ENCODE measurements at regions not wholly inside any gene's neighbourhood (a gene's known extent, or its start where the extent isn't known, plus 50 kb on each side); places are given as distances from the start of the nearest gene placed in this dataset.

DNA sequence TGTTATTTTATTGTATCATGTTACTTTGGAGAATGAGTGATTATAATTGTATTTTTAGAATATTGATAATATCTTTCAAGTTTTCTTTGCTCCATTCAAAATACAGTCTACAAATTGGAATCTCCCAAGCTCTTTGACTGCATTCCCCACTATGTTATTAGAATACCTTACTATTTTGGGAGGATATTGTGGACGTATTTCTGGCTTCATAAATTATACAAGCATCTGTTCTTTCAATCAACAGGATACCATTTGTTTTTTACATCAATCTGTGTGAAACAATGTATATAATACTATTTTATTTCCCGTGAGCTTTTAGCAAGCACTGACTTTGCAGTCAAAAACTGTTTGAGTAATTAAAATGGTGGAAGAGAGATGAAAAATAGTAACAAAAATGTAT is 226.5 kb downstream of the PTPRC start:
- no peak for DNase-seq

DNA sequence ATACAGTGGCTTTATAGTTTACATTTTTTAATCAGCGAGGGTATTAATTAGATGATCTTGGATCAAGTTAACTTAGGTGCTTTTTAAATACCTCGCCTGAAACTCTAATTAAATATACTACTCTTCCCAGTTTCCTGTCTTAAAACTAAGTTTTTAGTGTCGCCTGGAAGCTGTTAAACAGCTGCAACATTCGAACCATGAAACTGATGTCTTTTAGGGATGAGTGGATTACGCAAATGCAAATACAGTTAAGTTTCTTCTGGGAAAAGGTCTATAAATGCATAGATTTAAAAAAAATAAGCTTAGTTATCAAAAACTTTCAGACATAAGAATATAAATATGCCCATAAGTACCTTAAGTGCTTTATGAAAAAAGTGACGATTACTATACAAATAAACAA is 228.3 kb downstream of the PTPRC start:
- no peak for DNase-seq

DNA sequence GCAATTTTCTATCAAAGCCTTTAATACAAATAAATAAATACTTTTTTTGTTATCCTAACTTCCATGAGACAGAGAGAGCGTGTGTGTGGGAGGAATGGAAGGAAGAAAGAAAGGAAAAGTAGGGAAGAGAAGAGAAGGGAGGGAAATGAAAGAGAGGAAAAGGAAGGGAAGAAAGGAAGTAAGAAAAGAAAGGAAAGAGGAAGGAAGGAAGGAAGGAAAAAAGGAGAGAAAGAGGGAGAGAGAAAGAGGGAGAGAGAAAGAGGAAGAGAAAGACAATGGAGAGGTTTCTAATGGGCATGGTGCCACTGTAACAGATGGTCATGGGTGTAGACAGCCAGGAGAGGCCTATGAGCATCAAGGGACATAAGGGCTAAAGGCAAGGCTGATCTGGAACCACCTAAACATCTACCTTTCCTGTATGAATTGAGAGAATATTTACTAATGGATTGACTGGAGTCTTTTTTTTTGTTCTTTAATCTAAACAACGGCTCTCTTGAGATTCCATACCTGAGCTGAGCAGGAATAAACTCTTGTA is 234.9 kb downstream of the PTPRC start:
- no peak for DNase-seq

DNA sequence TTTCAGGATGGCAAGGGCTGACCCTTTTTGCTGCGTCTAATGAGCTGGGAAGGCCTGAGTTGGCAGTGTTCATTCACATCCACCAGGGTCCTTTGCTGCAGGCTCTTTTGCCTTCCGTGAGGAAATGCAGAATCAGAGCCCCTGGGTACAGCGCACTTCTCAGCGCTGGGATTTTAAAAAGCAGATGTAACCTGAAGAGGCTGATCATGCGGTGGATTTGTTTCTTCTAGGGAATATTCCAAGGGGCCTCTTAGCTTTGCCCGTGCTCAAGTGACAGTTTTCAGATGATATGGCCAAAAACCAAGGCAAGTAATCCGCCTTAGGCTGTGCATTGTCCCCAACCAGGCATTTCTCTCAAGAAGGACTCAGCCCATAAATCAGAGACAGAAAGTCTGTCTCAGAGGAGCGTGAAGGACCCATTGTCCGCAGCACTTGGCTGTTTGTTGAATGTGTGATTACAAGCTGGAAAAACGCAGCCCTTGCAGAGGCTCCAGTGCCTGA is 237.6 kb downstream of the PTPRC start:
- no peak for DNase-seq

DNA sequence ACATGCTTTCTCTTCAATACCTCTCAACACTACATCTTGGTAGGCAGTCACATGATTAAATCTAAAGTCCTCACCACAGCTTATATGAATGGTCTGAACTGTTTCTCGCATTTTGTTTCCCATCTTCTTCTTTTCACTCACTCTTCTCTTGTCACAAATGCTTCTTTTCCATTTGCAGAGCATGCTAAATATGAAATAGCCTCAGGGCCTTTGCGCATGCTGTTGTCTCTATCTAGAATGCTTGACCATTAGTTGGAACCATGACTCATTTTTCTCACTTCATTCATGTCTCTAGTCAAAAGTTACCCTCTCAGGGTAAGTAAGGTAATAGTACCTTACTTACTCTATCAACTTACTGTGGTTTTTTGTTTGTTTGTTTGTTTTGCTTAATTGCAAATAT is 239.7 kb downstream of the PTPRC start:
- no peak for DNase-seq

- no peak for DNase-seq
These were observed 241.0 kb downstream of the PTPRC start for GRCh38 chr1:198879711-198880306.

- DNase-seq = no peak
These were observed 241.6 kb downstream of the PTPRC start for GRCh38 chr1:198880397-198880796.

GRCh38 chr1:198880818-198881597 is 242.2 kb downstream of the PTPRC start:
- DNase-seq = peak; percentile 89 to 95

DNA sequence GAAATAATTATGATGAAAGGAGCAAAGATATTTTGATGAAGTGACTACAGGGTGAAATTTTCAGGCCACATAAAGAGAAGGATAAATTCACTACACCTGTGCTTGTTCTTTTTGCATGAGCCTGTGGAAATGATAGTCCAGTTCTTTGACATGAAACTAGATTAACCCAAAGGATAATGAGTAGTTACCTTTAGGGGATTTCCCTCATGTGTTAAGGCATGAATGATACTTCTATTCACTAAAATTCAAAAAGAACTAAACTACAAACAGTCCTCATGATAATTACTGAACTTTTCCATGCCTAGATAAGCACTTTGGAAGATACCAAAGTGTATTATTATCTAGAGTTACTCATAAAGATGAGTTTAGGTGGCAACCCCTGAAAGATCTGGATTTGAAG is 244.3 kb downstream of the PTPRC start:
- no peak for DNase-seq

GRCh38 chr1:198887866-198888265 is 249.0 kb downstream of the PTPRC start:
- DNase-seq = no peak

DNA sequence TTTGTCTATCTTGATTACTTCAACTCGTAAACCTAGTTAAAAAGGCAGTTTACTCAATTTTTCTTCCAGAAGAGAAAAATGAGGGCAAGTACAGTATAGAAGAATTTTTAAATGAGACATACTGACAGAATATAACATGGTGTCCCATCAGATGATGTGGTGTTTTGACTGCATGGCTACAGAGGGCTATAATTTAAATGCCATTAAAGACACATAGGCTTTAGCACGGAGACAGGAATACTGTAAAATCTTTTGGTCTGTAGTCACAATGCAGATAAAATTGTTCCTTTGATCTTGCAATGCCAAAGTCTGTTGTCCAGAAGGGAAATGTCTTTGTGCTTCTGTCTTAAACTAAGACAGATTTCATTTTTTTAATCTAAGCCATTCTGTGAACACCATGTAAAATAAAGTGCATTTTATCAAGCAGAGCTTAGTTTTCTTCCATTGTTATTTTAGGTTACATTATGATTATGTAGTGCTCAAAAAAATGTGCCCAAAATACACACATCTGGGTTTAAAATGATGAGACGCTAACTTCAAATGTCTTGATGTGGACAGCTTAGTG is 249.6 kb downstream of the PTPRC start:
- DNase-seq = no peak

DNA sequence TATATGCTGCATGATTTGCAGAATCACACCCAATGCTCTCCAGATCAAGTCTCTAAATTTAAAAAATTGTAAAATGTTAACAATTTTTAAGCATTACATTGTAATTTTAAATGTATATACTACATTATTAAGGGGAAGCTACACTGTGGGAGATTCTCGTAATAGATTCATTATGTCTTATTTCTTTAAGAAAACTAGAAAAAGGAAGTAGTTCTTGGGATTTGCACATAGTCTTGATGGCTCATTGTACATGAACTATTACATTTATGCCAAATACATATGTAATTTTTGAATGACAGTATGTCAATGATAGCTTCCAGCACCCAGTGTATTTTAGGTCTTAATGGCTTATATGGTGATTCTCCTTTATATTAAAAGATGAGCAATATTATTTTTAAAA is 250.3 kb downstream of the PTPRC start:
- peak; percentile 68 to 83 for DNase-seq

DNA sequence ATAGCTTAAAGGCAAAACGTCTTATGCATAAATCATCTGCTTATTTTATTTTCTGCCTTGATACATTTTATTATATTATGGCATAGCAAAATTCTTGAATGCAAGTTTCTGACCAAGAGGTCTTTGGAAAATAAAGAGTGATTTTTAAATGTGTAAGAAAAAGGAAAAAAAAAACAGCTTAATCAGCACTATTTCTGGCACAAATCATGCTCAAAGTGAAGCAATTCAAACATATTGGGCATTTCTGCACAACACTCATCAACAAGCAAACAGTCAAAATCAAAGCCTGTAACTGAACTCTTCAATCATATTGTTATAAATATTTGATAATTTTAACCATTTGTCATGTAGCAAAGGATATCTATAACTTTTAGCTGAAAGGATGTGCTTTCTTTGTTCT is 250.9 kb downstream of the PTPRC start:
- no peak for DNase-seq

DNA sequence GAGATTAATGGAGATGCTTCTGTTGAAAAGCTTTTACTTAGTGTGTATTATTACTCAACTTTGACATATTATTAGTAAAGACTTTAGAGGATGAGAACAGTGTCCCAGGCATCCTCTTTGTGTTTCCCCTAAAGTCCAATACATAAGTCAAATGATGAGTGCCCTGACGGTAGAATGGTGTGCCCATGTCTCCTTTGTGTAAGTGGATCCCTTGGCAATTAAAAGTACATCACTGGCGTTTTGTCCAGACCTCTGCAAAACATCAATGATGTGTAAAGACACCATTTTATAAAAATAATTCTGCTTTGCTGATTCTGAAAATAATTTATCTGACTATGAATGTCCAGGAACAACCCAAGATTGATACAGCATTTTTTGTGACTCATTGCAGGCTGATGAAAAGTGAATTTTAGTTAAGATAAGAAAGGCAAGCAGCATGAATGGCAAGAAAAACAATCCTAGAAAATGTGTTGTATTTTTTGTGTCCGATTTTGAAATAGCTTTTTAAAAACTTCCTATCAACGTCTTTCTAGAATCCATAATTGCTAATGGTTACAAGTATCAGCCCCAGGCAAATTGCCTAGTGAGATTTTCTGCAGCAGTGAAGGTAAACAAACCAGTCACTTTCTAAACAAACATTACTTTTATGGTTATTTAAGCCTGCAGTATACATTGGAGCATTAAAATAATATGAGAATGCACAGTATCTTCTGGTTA is 251.5 kb downstream of the PTPRC start:
- no peak for DNase-seq

GRCh38 chr1:198892065-198892464 is 253.2 kb downstream of the PTPRC start:
- DNase-seq = no peak

- no peak for DNase-seq
These were observed 254.3 kb downstream of the PTPRC start for GRCh38 chr1:198893141-198893540.

GRCh38 chr1:198893763-198894444 is 255.1 kb downstream of the PTPRC start:
- no peak for DNase-seq

- no peak for DNase-seq
These were observed 262.4 kb downstream of the PTPRC start for GRCh38 chr1:198901266-198901665.

GRCh38 chr1:198902655-198903054 is 263.8 kb downstream of the PTPRC start:
- DNase-seq = no peak

DNA sequence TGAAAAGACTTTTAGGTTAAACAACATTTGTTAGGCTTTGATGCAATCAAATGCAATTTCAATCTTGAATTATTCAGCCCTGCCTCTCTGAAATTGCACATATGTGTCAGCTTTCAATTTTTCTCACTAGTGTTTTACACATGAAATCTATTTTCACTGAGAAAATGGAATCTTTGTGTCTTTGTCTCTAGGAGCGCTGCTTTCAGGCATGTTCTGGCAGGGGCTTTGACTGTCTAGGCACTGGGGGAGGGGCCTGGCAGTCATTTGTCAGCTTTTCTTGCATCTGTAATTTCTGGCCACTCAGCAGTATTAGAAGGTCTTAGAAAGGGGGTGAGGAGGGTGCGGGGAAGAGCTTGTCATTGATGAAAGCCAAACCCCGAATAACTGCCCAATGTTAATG is 264.4 kb downstream of the PTPRC start:
- no peak for DNase-seq

- DNase-seq = no peak
These were observed 264.8 kb downstream of the PTPRC start for GRCh38 chr1:198903621-198904020.

DNA sequence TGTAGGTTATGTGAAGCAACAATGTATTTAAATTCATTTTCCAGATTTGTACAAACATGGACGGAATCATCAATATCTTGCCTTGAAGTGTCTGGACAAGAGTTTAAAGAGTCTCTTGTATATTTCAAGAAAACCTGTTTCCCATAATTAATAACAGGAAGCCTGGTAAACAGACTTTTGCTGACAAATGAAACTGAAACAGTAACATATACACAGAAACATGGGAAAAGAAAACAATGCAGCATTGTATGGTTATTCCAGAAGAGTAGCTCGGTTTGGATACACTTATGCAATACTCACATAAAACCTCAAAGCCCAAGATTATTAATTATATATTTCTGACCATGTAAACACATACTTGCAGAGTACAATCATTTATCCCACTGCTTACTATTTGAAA is 265.5 kb downstream of the PTPRC start:
- DNase-seq = no peak

Measured in inflammatory macrophage treated with lipopolysaccharide for 1 hour (primary cell).